Fibroblast of lung (primary cell): ENCODE measurements at regions not wholly inside any gene's neighbourhood (a gene's known extent, or its start where the extent isn't known, plus 50 kb on each side); places are given as distances from the start of the nearest gene placed in this dataset.

ENCODE experiments used
- DNase-seq, 2 donors: peaks; one replicate each; pipeline versions ENCODE4 v3.0.0 to v3.0.0-alpha.2; 2010; ENCODE audit warnings: low read depth in 2 of 2
- H2AFZ ChIP-seq: 2 replicates; pipeline ENCODE4 v1.5.1; 2012; ENCODE audit warnings: low read length, control low read depth, inconsistent platforms
- H3K27ac ChIP-seq: 2 replicates; pipeline ENCODE4 v1.5.1; 2011; ENCODE audit warnings: low read length, control low read depth; ENCODE audit not compliant: insufficient read depth
- H3K27me3 ChIP-seq: 2 replicates; pipeline ENCODE4 v1.5.1; 2011; ENCODE audit warnings: mild to moderate bottlenecking, low read length; ENCODE audit not compliant: control insufficient read depth, insufficient read depth
- H3K36me3 ChIP-seq: 2 replicates; pipeline ENCODE4 v1.5.1; 2011; ENCODE audit warnings: low read length; ENCODE audit not compliant: control insufficient read depth, insufficient read depth
- H3K4me1 ChIP-seq: 2 replicates; pipeline ENCODE4 v1.5.1; 2011; ENCODE audit warnings: low read length; ENCODE audit not compliant: control insufficient read depth, insufficient read depth; ENCODE audit errors: extremely low read depth
- H3K4me2 ChIP-seq: 2 replicates; pipeline ENCODE4 v1.5.1; 2011; ENCODE audit warnings: low read length, control low read depth; ENCODE audit not compliant: insufficient read depth; ENCODE audit errors: extremely low read depth
- H3K4me3 ChIP-seq, 4 experiments: fragments of 200-600 bp in 1 of 4; sonication (generic) in 1 of 4; replicated peaks in 1 of 4; 2 replicates each; pipeline ENCODE4 v1.5.1; 2011 to 2016; ENCODE audit warnings: low read length in 4 of 4, low read depth in 3 of 4, mild to moderate bottlenecking in 3 of 4, control low read depth in 2 of 4, inconsistent platforms in 1 of 4, mixed read lengths in 1 of 4; ENCODE audit not compliant: insufficient read depth in 1 of 4; ENCODE audit errors: control extremely low read depth in 1 of 4
- H3K79me2 ChIP-seq: 2 replicates; pipeline ENCODE4 v1.5.1; 2012; ENCODE audit warnings: mild to moderate bottlenecking, low read length, inconsistent platforms; ENCODE audit not compliant: control insufficient read depth, insufficient read depth
- H3K9ac ChIP-seq: 2 replicates; pipeline ENCODE4 v1.5.1; 2011; ENCODE audit warnings: mild to moderate bottlenecking, low read length, control low read depth; ENCODE audit not compliant: insufficient read depth
- H3K9me3 ChIP-seq: 2 replicates; pipeline ENCODE4 v1.5.1; 2012; ENCODE audit warnings: low read depth, low read length; ENCODE audit not compliant: control insufficient read depth, insufficient read depth
- H4K20me1 ChIP-seq: 2 replicates; pipeline ENCODE4 v1.5.1; 2011; ENCODE audit warnings: low read length; ENCODE audit not compliant: control insufficient read depth, insufficient read depth; ENCODE audit errors: extremely low read depth
- CTCF ChIP-seq, 2 donors: IDR thresholded peaks in 1 of 2; conservative IDR thresholded peaks in 1 of 2; 1 replicate in 1 of 2; 2 replicates in 1 of 2; pipeline ENCODE4 v1.5.1; 2011 to 2012; ENCODE audit warnings: low read length in 2 of 2, control low read depth in 1 of 2, inconsistent platforms in 1 of 2, low read depth in 1 of 2, mild to moderate bottlenecking in 1 of 2
- EZH2 ChIP-seq: IDR thresholded peaks from 2 replicates; pipeline ENCODE4 v1.5.1; 2012; ENCODE audit warnings: low read length, control low read depth, mild to moderate bottlenecking; ENCODE audit errors: missing control alignments

GRCh38 chr14:84068288-84068687 is 1461.7 kb upstream of the FLRT2 start:
- no peak for TF ChIP-seq CTCF (conservative IDR thresholded peaks at IDR 0.05 in 1 of 2, IDR thresholded peaks at IDR 0.05 in 1 of 2; ENCODE audit: low read depth in 1 of 2, low read length in 2 of 2)
- no peak for TF ChIP-seq EZH2
- Histone ChIP-seq H3K27ac (no peak overlapping the region), H2AFZ (no peak overlapping the region), H3K79me2 (no peaks in the 10 kb centered on the region), H3K9me3 (no peaks in the 10 kb centered on the region), H3K27me3 (no peaks in the 10 kb centered on the region), H3K4me3 (no peak overlapping the region), H3K36me3 (no peaks in the 10 kb centered on the region), H4K20me1 (no peaks in the 10 kb centered on the region), H3K4me1 (no peaks in the 10 kb centered on the region), H3K9ac (no peak overlapping the region), H3K4me2 (no peak overlapping the region)
- DNase-seq: no peak

- no peak overlapping the region for H3K9ac ChIP-seq
- H4K20me1 ChIP-seq: no peaks in the 10 kb centered on the region
- no peak overlapping the region for H3K4me3 ChIP-seq
- H3K27ac ChIP-seq: no peak overlapping the region
- no peaks in the 10 kb centered on the region for H3K36me3 ChIP-seq
- TF ChIP-seq CTCF (conservative IDR thresholded peaks at IDR 0.05 in 1 of 2, IDR thresholded peaks at IDR 0.05 in 1 of 2; ENCODE audit: low read depth in 1 of 2, low read length in 2 of 2) (no peak), EZH2 (no peak)
- no peak for DNase-seq
- no peaks in the 10 kb centered on the region for H3K9me3 ChIP-seq
- no peaks in the 10 kb centered on the region for H3K27me3 ChIP-seq
- H3K4me2 ChIP-seq: no peak overlapping the region
- no peaks in the 10 kb centered on the region for H3K79me2 ChIP-seq
- no peak overlapping the region for H2AFZ ChIP-seq
- H3K4me1 ChIP-seq: no peaks in the 10 kb centered on the region
Observed at GRCh38 chr14:84071061-84071460, 1458.9 kb upstream of the FLRT2 start.

GRCh38 chr14:84074626-84075025 is 1455.3 kb upstream of the FLRT2 start:
- H3K36me3 ChIP-seq: no peaks in the 10 kb centered on the region
- no peak overlapping the region for H3K4me3 ChIP-seq
- DNase-seq: no peak
- no peaks in the 10 kb centered on the region for H3K79me2 ChIP-seq
- H3K4me2 ChIP-seq: no peak overlapping the region
- H3K4me1 ChIP-seq: no peaks in the 10 kb centered on the region
- no peak overlapping the region for H3K27ac ChIP-seq
- no peaks in the 10 kb centered on the region for H4K20me1 ChIP-seq
- TF ChIP-seq CTCF (conservative IDR thresholded peaks at IDR 0.05 in 1 of 2, IDR thresholded peaks at IDR 0.05 in 1 of 2; ENCODE audit: low read depth in 1 of 2, low read length in 2 of 2): no peak
- TF ChIP-seq EZH2: no peak
- H3K9ac ChIP-seq: no peak overlapping the region
- H2AFZ ChIP-seq: no peak overlapping the region
- no peaks in the 10 kb centered on the region for H3K9me3 ChIP-seq
- no peaks in the 10 kb centered on the region for H3K27me3 ChIP-seq
